C4-2B (cell line): ENCODE measurements at regions not wholly inside any gene's neighbourhood (a gene's known extent, or its start where the extent isn't known, plus 50 kb on each side); places are given as distances from the start of the nearest gene placed in this dataset.

Source experiments
- CTCF ChIP-seq: fragments of 450-650 bp; conservative IDR thresholded peaks from 2 replicates; pipeline ENCODE4 v1.5.1; 2017; ENCODE audit warnings: mild to moderate bottlenecking
- ZFX ChIP-seq: fragments of 450-650 bp; IDR thresholded peaks from 2 replicates; pipeline ENCODE4 v1.6.1; 2017

- no peak for TF ChIP-seq CTCF
- no peak for TF ChIP-seq ZFX
Measured at GRCh38 chr10:85193796-85194195, 865.4 kb downstream of the CCSER2 start.
